ENCODE measurements at regions not wholly inside any gene's neighbourhood (a gene's known extent, or its start where the extent isn't known, plus 50 kb on each side); places are given as distances from the start of the nearest gene placed in this dataset.

DNA sequence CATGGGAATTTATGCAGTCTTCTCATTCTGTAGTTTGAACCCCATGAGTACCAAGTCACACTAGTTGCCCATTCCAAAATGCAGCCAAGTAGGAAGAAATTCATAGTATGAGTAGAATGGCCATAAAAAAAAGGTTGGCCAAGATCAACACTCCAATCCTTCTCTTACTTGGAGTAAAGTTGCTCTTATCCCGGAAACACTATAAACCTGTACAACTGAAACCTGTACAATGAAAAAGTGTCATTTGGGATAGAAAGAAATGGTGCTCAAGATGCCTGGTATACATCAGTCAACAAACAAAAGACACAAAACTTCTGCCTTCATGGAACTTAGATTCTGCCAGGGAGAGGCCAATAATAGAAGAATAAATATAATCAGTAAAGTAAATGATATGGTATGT is 325.0 kb downstream of the NFIB start:
- TF ChIP-seq CTCF (IDR thresholded peaks at IDR 0.05; ENCODE audit: low read length) (no peak), EZH2 (optimal IDR thresholded peaks at IDR 0.05; ENCODE audit: low read depth, low read length) (no peak), EZH2phosphoT487 (IDR thresholded peaks at IDR 0.05; ENCODE audit: low read length) (no peak)
- no peak for DNase-seq
- no peak overlapping the region for H2AFZ ChIP-seq (ENCODE audit: low read length)
- no peaks in the 10 kb centered on the region for H3K9me3 ChIP-seq (replicated peaks; ENCODE audit: insufficient read depth, low read length)
- no peaks in the 10 kb centered on the region for H3K9me2 ChIP-seq (replicated peaks; ENCODE audit: insufficient read depth, low read length)
- H3K4me3 ChIP-seq (ENCODE audit: low read length): no peak overlapping the region
- no peaks in the 10 kb centered on the region for H3K27me3 ChIP-seq (replicated peaks; ENCODE audit: insufficient read depth, low read length)
- H3K4me2 ChIP-seq (ENCODE audit: low read depth, low read length): no peak overlapping the region
- H3K79me2 ChIP-seq (ENCODE audit: low read length): no peaks in the 10 kb centered on the region
- no peaks in the 10 kb centered on the region for H3K4me1 ChIP-seq (ENCODE audit: low read length)
- no peaks in the 10 kb centered on the region for H3F3A ChIP-seq (ENCODE audit: insufficient read depth, low read length)
- H3K9ac ChIP-seq (ENCODE audit: low read length): no peak overlapping the region
- H3K36me3 ChIP-seq (replicated peaks; ENCODE audit: insufficient read depth, low read length): no peaks in the 10 kb centered on the region
- H4K20me1 ChIP-seq (ENCODE audit: insufficient read depth, low read length): no peaks in the 10 kb centered on the region
- H3K27ac ChIP-seq (ENCODE audit: low read length): no peak overlapping the region

GRCh38 chr9:13983607-13984006 is 330.3 kb downstream of the NFIB start:
- no peaks in the 10 kb centered on the region for H3F3A ChIP-seq (ENCODE audit: insufficient read depth, low read length)
- no peak overlapping the region for H2AFZ ChIP-seq (ENCODE audit: low read length)
- no peaks in the 10 kb centered on the region for H4K20me1 ChIP-seq (ENCODE audit: insufficient read depth, low read length)
- H3K27ac ChIP-seq (ENCODE audit: low read length): no peak overlapping the region
- no peak for DNase-seq
- no peaks in the 10 kb centered on the region for H3K4me1 ChIP-seq (ENCODE audit: low read length)
- H3K9ac ChIP-seq (ENCODE audit: low read length): no peak overlapping the region
- no peak overlapping the region for H3K4me3 ChIP-seq (ENCODE audit: low read length)
- no peaks in the 10 kb centered on the region for H3K9me2 ChIP-seq (replicated peaks; ENCODE audit: insufficient read depth, low read length)
- no peak overlapping the region for H3K4me2 ChIP-seq (ENCODE audit: low read depth, low read length)
- no peak for TF ChIP-seq CTCF (IDR thresholded peaks at IDR 0.05; ENCODE audit: low read length)
- no peak for TF ChIP-seq EZH2phosphoT487 (IDR thresholded peaks at IDR 0.05; ENCODE audit: low read length)
- TF ChIP-seq EZH2 (optimal IDR thresholded peaks at IDR 0.05; ENCODE audit: low read depth, low read length): no peak
- no peaks in the 10 kb centered on the region for H3K27me3 ChIP-seq (replicated peaks; ENCODE audit: insufficient read depth, low read length)
- no peaks in the 10 kb centered on the region for H3K36me3 ChIP-seq (replicated peaks; ENCODE audit: insufficient read depth, low read length)
- no peaks in the 10 kb centered on the region for H3K9me3 ChIP-seq (replicated peaks; ENCODE audit: insufficient read depth, low read length)
- H3K79me2 ChIP-seq (ENCODE audit: low read length): no peaks in the 10 kb centered on the region

DNA sequence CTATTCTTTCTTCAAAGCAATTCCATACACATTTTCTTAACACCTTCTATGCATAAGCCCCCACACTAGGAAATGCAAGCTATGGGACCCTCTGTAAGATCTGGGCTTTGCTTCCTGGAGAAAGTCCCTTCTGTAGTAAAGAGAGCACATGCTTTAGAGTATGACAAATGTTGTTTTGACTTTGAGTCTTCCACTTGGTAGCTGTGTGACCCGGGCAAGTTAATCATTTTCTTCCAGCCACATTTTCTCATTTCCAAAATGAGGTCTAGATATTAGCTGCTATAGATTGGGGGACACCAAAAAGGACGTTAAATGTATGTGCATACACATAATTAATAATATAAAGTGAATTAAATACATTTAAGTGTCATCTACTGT is 334.0 kb downstream of the NFIB start:
- Histone ChIP-seq H3F3A (ENCODE audit: insufficient read depth, low read length) (no peaks in the 10 kb centered on the region), H4K20me1 (ENCODE audit: insufficient read depth, low read length) (no peaks in the 10 kb centered on the region), H3K36me3 (replicated peaks; ENCODE audit: insufficient read depth, low read length) (no peaks in the 10 kb centered on the region), H3K9ac (ENCODE audit: low read length) (no peak overlapping the region), H3K4me1 (ENCODE audit: low read length) (no peaks in the 10 kb centered on the region), H3K4me3 (ENCODE audit: low read length) (no peak overlapping the region), H3K79me2 (ENCODE audit: low read length) (no peaks in the 10 kb centered on the region), H3K27me3 (replicated peaks; ENCODE audit: insufficient read depth, low read length) (no peaks in the 10 kb centered on the region), H3K4me2 (ENCODE audit: low read depth, low read length) (no peak overlapping the region), H3K9me2 (replicated peaks; ENCODE audit: insufficient read depth, low read length) (no peaks in the 10 kb centered on the region), H3K27ac (ENCODE audit: low read length) (no peak overlapping the region), H3K9me3 (replicated peaks; ENCODE audit: insufficient read depth, low read length) (no peaks in the 10 kb centered on the region), H2AFZ (ENCODE audit: low read length) (no peak overlapping the region)
- no peak for TF ChIP-seq EZH2phosphoT487 (IDR thresholded peaks at IDR 0.05; ENCODE audit: low read length)
- TF ChIP-seq CTCF (IDR thresholded peaks at IDR 0.05; ENCODE audit: low read length): no peak
- no peak for TF ChIP-seq EZH2 (optimal IDR thresholded peaks at IDR 0.05; ENCODE audit: low read depth, low read length)
- no peak for DNase-seq
